IMR-90 (cell line): ENCODE measurements at regions not wholly inside any gene's neighbourhood (a gene's known extent, or its start where the extent isn't known, plus 50 kb on each side); places are given as distances from the start of the nearest gene placed in this dataset.

Experiments used
- ATAC-seq: fragments of 200-7000 bp; cut with Tn5 transposase; 2 replicates; pipeline ENCODE4 v1.9.1; 2020; ENCODE audit warnings: low read depth, mild to moderate bottlenecking, moderate library complexity
- BruUV-seq: library from RNA; stranded (reverse); fragments of 400-500 nt; replicated peaks from 2 replicates; lab custom pipeline; 2021; lab: Mats Ljungman, UMichigan
- CTCF ChIA-PET: fragments of 300-600 bp; formaldehyde crosslinking; extraction: SDS; loops from one replicate; lab custom pipeline; 2021; ENCODE audit warnings: antibody characterized with exemption; lab: Yijun Ruan, JAX
- POLR2A ChIA-PET: fragments of 300-600 bp; sonication (Branson Sonifier 250); formaldehyde crosslinking; loops from one replicate; lab custom pipeline; 2022; ENCODE audit warnings: antibody characterized with exemption; ENCODE audit not compliant: unreplicated experiment; lab: Charles Lee
- DNase-seq: peaks from one replicate; pipeline ENCODE4 v3.0.0; 2013
- H2AFZ ChIP-seq: replicated peaks from 2 replicates; pipeline ENCODE3; 2013; ENCODE audit warnings: low read length, mild to moderate bottlenecking; ENCODE audit not compliant: poor library complexity
- H2AK5ac ChIP-seq: 2 replicates; pipeline ENCODE4 v1.6.1; 2013; ENCODE audit warnings: low read depth, low read length, inconsistent platforms
- H2AK9ac ChIP-seq: replicated peaks from 2 replicates; pipeline ENCODE3; 2013; ENCODE audit warnings: mild to moderate bottlenecking, low read depth, low read length, moderate library complexity; ENCODE audit not compliant: poor library complexity
- H2BK120ac ChIP-seq: 2 replicates; pipeline ENCODE4 v1.6.1; 2013; ENCODE audit warnings: low read depth, low read length, inconsistent platforms
- H2BK15ac ChIP-seq: 3 replicates; pipeline ENCODE4 v1.6.1; 2013; ENCODE audit warnings: low read depth, low read length, inconsistent platforms
- H2BK20ac ChIP-seq: 2 replicates; pipeline ENCODE4 v1.6.1; 2013; ENCODE audit warnings: low read depth, mild to moderate bottlenecking, inconsistent platforms, low read length, moderate library complexity
- H2BK5ac ChIP-seq: 2 replicates; pipeline ENCODE4 v1.6.1; 2013; ENCODE audit warnings: mild to moderate bottlenecking, low read depth, low read length, inconsistent platforms; ENCODE audit not compliant: poor library complexity, severe bottlenecking
- H3K14ac ChIP-seq: replicated peaks from 2 replicates; pipeline ENCODE4 v1.6.1; 2013; ENCODE audit warnings: low read depth, low read length, inconsistent platforms
- H3K18ac ChIP-seq: 2 replicates; pipeline ENCODE4 v1.6.1; 2013; ENCODE audit warnings: low read depth, low read length, control low read depth
- H3K23ac ChIP-seq: 2 replicates; pipeline ENCODE4 v1.6.1; 2013; ENCODE audit warnings: low read depth, low read length, inconsistent platforms
- H3K27ac ChIP-seq: 2 replicates; pipeline ENCODE4 v1.5.1; 2013; ENCODE audit warnings: mild to moderate bottlenecking, control low read depth, low read length; ENCODE audit not compliant: insufficient read depth
- H3K27me3 ChIP-seq: 2 replicates; pipeline ENCODE4 v1.6.1; 2013; ENCODE audit warnings: low read length; ENCODE audit not compliant: control insufficient read depth, insufficient read depth
- H3K36me3 ChIP-seq: 2 replicates; pipeline ENCODE4 v1.6.1; 2013; ENCODE audit warnings: low read length, mixed read lengths; ENCODE audit not compliant: control insufficient read depth, insufficient read depth
- H3K4ac ChIP-seq: 2 replicates; pipeline ENCODE4 v1.6.1; 2013; ENCODE audit warnings: low read depth, low read length, inconsistent platforms
- H3K4me1 ChIP-seq: 2 replicates; pipeline ENCODE4 v1.6.1; 2013; ENCODE audit warnings: low read length, mixed read lengths; ENCODE audit not compliant: control insufficient read depth, insufficient read depth
- H3K4me2 ChIP-seq: 2 replicates; pipeline ENCODE4 v1.6.1; 2013; ENCODE audit warnings: low read depth, mild to moderate bottlenecking, control low read depth, low read length, moderate library complexity
- H3K4me3 ChIP-seq: 2 replicates; pipeline ENCODE4 v1.5.1; 2013; ENCODE audit warnings: low read depth, mild to moderate bottlenecking, control low read depth, low read length, moderate library complexity; ENCODE audit not compliant: insufficient read depth
- H3K56ac ChIP-seq: 2 replicates; pipeline ENCODE4 v1.6.1; 2013; ENCODE audit warnings: low read length, inconsistent platforms; ENCODE audit not compliant: insufficient read depth; ENCODE audit errors: extremely low read depth
- H3K79me1 ChIP-seq, 2 experiments: 2 replicates each; pipeline ENCODE4 v1.6.1; 2013; ENCODE audit warnings: low read length in 2 of 2, inconsistent platforms in 1 of 2, low read depth in 1 of 2
- H3K9ac ChIP-seq: 2 replicates; pipeline ENCODE4 v1.6.1; 2013; ENCODE audit warnings: low read depth, low read length, control low read depth
- H3K9me1 ChIP-seq: 2 replicates; pipeline ENCODE4 v1.6.1; 2013; ENCODE audit warnings: low read length, inconsistent platforms; ENCODE audit not compliant: insufficient read depth
- H3K9me3 ChIP-seq: 2 replicates; pipeline ENCODE4 v1.6.1; 2013; ENCODE audit warnings: low read length; ENCODE audit not compliant: control insufficient read depth, insufficient read depth
- H4K20me1 ChIP-seq: 2 replicates; pipeline ENCODE4 v1.6.1; 2013; ENCODE audit warnings: low read length, inconsistent platforms; ENCODE audit not compliant: insufficient read depth
- H4K5ac ChIP-seq: 2 replicates; pipeline ENCODE4 v1.6.1; 2013; ENCODE audit warnings: mild to moderate bottlenecking, low read depth, low read length, control low read depth
- H4K8ac ChIP-seq, 2 experiments: 2 replicates each; pipeline ENCODE4 v1.6.1; 2013; ENCODE audit warnings: low read depth in 2 of 2, low read length in 2 of 2, control low read depth in 1 of 2, inconsistent platforms in 1 of 2
- H4K91ac ChIP-seq: 2 replicates; pipeline ENCODE4 v1.6.1; 2013; ENCODE audit warnings: low read depth, low read length, inconsistent platforms; ENCODE audit not compliant: insufficient read depth
- BHLHE40 ChIP-seq: fragments of 150-350 bp; IDR thresholded peaks from 2 replicates; pipeline ENCODE4 v1.6.1; 2016; ENCODE audit warnings: mild to moderate bottlenecking, low read depth, low read length
- CEBPB ChIP-seq: IDR thresholded peaks from 2 replicates; pipeline ENCODE4 v1.6.1; 2012; ENCODE audit warnings: low read depth, low read length, improper control_type of control experiment
- CHD1 ChIP-seq: IDR thresholded peaks from 2 replicates; pipeline ENCODE4 v1.6.1; 2012; ENCODE audit warnings: low read depth, low read length, improper control_type of control experiment
- FOS ChIP-seq: fragments of 150-350 bp; IDR thresholded peaks from 2 replicates; pipeline ENCODE4 v1.6.1; 2016; ENCODE audit warnings: low read depth, low read length
- MAFK ChIP-seq: IDR thresholded peaks from 2 replicates; pipeline ENCODE4 v1.6.1; 2012; ENCODE audit warnings: low read depth, low read length, improper control_type of control experiment
- MAZ ChIP-seq: IDR thresholded peaks from 2 replicates; pipeline ENCODE4 v1.6.1; 2012; ENCODE audit warnings: low read depth, mild to moderate bottlenecking, low read length, improper control_type of control experiment, moderate library complexity, borderline replicate concordance
- MXI1 ChIP-seq: IDR thresholded peaks from 2 replicates; pipeline ENCODE4 v1.6.1; 2012; ENCODE audit warnings: low read depth, mild to moderate bottlenecking, low read length, moderate library complexity, borderline replicate concordance
- POLR2A ChIP-seq: IDR thresholded peaks from 2 replicates; pipeline ENCODE4 v1.6.1; 2012; ENCODE audit warnings: mild to moderate bottlenecking, low read depth, low read length
- RAD21 ChIP-seq: IDR thresholded peaks from 2 replicates; pipeline ENCODE4 v1.6.1; 2012; ENCODE audit warnings: low read length, improper control_type of control experiment
- RCOR1 ChIP-seq: IDR thresholded peaks from 2 replicates; pipeline ENCODE4 v1.6.1; 2012; ENCODE audit warnings: mild to moderate bottlenecking, low read length, improper control_type of control experiment; ENCODE audit not compliant: insufficient replicate concordance
- RFX5 ChIP-seq: IDR thresholded peaks from 2 replicates; pipeline ENCODE4 v1.8.0; 2012; ENCODE audit warnings: low read depth, mild to moderate bottlenecking, low read length, moderate library complexity
- SMC3 ChIP-seq: fragments of 150-350 bp; IDR thresholded peaks from 2 replicates; pipeline ENCODE4 v1.6.1; 2016; ENCODE audit warnings: low read depth, mild to moderate bottlenecking, antibody characterized with exemption, low read length, moderate library complexity
- WGBS, 2 experiments: methylation state at CpG; one replicate each; pipeline versions ENCODE4 v1.1.5 to v1.1.7; 2013; ENCODE audit warnings: missing lambda C conversion rate in 2 of 2; ENCODE audit not compliant: insufficient read length in 1 of 2; ENCODE audit errors: extremely low coverage in 2 of 2; 5-methylcytosine and 5-hydroxymethylcytosine counted together
- dilution Hi-C: fragments of 300-500 bp; cut with HindIII; formaldehyde crosslinking; loops from one replicate; pipeline ENCODE4 v1.14.3; 2018; ENCODE audit warnings: low sequenced_read_pairs; ENCODE audit not compliant: unreplicated experiment
- in situ Hi-C: fragments of 300-500 bp; cut with MboI; formaldehyde crosslinking; loops from 3 replicates; pipeline ENCODE4 v1.14.3; 2019; ENCODE audit warnings: low sequenced_read_pairs, inconsistent platforms, mixed read lengths
- intact Hi-C: fragments of 100-400 bp; cut with micrococcal nuclease; formaldehyde crosslinking; loops from 2 replicates; pipeline ENCODE4 v1.10.0; 2022
- TF ChIP-seq, protein P1 (sequence below): fragments of 150-350 bp; IDR thresholded peaks from 2 replicates; pipeline ENCODE4 v1.6.1; 2017; ENCODE audit warnings: mild to moderate bottlenecking, antibody characterized with exemption, low read length, low read depth
- TF ChIP-seq, protein P2 (sequence below): fragments of 150-350 bp; IDR thresholded peaks from 2 replicates; pipeline ENCODE4 v1.6.1; 2016; ENCODE audit warnings: low read depth, mild to moderate bottlenecking, low read length, moderate library complexity, borderline replicate concordance
- TF ChIP-seq, protein P3 (sequence below): conservative IDR thresholded peaks from 2 replicates; pipeline ENCODE4 v1.5.1; 2012; ENCODE audit warnings: mild to moderate bottlenecking, low read depth, low read length, improper control_type of control experiment

DNA sequence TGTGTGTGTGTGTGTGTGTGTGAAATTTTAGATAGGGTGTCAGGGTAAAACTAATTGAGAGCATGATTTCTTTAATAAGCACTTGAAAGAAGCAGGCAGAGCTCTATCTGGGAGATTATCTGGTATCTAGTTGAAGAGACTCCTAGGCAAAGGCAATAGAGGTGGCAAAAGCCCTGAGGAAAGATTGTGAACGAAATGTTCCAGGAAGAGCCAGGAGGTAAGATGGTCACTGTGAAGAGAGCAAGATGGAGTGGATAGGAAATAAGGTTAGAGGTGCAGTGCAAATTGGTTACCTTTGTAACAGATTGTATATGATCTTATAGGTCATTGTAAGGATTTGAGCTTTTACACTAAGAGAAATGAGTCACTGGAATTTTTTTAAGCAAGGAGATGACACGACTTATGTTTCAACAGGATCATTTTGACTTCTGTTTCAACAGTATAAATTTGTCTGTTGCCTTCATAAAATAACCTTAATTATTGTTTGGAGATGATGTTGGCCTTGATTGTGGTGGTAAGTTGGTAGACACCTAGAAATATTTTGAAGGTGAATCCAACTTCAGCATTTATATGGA, 239.6 kb downstream of the PARP8 start:
- TF ChIP-seq, protein P1, sequence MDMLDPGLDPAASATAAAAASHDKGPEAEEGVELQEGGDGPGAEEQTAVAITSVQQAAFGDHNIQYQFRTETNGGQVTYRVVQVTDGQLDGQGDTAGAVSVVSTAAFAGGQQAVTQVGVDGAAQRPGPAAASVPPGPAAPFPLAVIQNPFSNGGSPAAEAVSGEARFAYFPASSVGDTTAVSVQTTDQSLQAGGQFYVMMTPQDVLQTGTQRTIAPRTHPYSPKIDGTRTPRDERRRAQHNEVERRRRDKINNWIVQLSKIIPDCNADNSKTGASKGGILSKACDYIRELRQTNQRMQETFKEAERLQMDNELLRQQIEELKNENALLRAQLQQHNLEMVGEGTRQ: no peak
- TF ChIP-seq BHLHE40 (no peak), CEBPB (no peak), RAD21 (no peak), CHD1 (no peak), MAFK (no peak), POLR2A (no peak), RFX5 (no peak), SMC3 (no peak), MAZ (no peak), FOS (no peak), RCOR1 (no peak), MXI1 (no peak)
- TF ChIP-seq, protein P2, sequence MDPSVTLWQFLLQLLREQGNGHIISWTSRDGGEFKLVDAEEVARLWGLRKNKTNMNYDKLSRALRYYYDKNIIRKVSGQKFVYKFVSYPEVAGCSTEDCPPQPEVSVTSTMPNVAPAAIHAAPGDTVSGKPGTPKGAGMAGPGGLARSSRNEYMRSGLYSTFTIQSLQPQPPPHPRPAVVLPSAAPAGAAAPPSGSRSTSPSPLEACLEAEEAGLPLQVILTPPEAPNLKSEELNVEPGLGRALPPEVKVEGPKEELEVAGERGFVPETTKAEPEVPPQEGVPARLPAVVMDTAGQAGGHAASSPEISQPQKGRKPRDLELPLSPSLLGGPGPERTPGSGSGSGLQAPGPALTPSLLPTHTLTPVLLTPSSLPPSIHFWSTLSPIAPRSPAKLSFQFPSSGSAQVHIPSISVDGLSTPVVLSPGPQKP: no peak
- TF ChIP-seq, protein P3, sequence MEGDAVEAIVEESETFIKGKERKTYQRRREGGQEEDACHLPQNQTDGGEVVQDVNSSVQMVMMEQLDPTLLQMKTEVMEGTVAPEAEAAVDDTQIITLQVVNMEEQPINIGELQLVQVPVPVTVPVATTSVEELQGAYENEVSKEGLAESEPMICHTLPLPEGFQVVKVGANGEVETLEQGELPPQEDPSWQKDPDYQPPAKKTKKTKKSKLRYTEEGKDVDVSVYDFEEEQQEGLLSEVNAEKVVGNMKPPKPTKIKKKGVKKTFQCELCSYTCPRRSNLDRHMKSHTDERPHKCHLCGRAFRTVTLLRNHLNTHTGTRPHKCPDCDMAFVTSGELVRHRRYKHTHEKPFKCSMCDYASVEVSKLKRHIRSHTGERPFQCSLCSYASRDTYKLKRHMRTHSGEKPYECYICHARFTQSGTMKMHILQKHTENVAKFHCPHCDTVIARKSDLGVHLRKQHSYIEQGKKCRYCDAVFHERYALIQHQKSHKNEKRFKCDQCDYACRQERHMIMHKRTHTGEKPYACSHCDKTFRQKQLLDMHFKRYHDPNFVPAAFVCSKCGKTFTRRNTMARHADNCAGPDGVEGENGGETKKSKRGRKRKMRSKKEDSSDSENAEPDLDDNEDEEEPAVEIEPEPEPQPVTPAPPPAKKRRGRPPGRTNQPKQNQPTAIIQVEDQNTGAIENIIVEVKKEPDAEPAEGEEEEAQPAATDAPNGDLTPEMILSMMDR: no peak
- Histone ChIP-seq H3K4me1 (no peaks in the 10 kb centered on the region), H3K4ac (no peak overlapping the region), H3K79me1 (no peaks in the 10 kb centered on the region), H3K4me3 (no peak overlapping the region), H3K9me3 (no peaks in the 10 kb centered on the region), H3K14ac (no peak overlapping the region), H3K9ac (no peak overlapping the region), H4K5ac (no peak overlapping the region), H3K4me2 (no peak overlapping the region), H2AFZ (no peak overlapping the region), H3K18ac (no peak overlapping the region), H3K9me1 (no peaks in the 10 kb centered on the region), H4K91ac (no peak overlapping the region), H3K23ac (no peak overlapping the region), H2BK5ac (no peak overlapping the region), H2BK120ac (no peak overlapping the region), H2BK15ac (no peak overlapping the region), H2BK20ac (no peak overlapping the region), H3K56ac (no peak overlapping the region), H2AK9ac (no peak overlapping the region), H3K36me3 (no peaks in the 10 kb centered on the region), H3K27me3 (no peaks in the 10 kb centered on the region), H3K27ac (no peak overlapping the region), H4K20me1 (no peaks in the 10 kb centered on the region), H4K8ac (no peak overlapping the region), H2AK5ac (no peak overlapping the region)
- BruUV-seq: no TSS peak
- in situ Hi-C loops (no loop called here), intact Hi-C loops (no loop called here), dilution Hi-C loops (no loop called here)
- 0% methylated on average over 1 of the region's 2 CpGs; no CpG with 5 or more reads in 1 of the 2 experiments for WGBS, 2 experiments
- ChIA-PET CTCF (no interaction called here), POLR2A (no interaction called here)
- ATAC-seq: no peak
- no peak for DNase-seq
